ENCODE measurements at regions not wholly inside any gene's neighbourhood (a gene's known extent, or its start where the extent isn't known, plus 50 kb on each side); places are given as distances from the start of the nearest gene placed in this dataset.

DNA sequence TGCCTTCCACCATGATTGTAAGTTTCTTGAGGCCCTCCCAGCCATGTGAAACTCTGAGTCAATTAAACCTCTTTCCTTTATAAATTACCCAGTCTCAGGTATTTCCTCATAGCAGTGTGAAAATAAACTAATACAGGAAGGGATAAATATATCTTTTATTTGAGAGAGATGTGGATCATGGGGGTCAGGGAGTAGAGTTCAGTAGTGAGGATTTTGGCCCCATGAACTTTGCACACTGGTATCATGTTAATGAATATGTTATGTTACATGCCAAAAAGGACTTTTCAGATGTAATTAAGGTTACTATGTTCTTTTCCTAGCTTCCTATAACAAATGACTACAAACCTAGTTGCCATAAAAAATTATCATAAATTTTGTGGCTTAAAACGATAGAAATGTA lies 1393.7 kb downstream of the DSC3 start:
- ChIA-PET POLR2A (no interaction called here), CTCF (no interaction called here)

DNA sequence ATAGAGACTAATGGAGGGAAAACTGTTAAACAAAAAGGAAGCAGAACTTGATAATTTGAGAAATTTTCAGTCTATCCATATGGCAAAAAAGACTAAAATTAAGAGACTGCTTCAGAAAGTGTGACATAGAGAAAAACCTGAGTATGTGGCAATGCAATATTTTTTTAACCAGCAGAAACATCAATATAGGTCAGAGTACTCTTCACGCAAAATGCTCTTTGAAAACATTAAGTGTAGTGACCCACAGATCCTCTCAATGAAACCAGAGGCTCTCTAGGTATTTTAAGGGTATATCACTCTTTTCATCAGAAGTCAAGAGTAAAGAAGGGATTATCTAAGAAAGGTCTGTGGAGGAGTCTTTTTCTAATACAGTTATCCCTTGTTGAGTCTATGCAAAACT lies 1394.8 kb downstream of the DSC3 start:
- CTCF ChIA-PET: no interaction called here
- POLR2A ChIA-PET: no interaction called here

DNA sequence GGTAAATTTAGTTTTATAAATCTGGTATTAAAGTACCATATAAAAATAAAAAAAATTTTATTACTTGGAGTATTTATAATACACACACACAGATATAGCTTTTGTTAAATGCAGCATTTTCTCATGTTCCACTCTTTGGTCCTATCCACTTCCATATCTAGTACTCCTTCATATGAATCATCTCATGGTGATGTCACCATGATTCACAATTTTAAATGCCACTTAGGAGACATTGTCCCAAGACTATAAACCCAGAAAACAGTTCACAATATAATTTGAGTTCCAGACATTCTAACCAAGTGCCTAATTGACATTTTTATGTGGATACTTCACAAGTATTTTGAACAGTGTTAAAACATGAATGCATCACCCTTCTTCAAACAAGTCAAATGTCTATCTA lies 1398.3 kb downstream of the DSC3 start:
- ChIA-PET CTCF (no interaction called here), POLR2A (no interaction called here)

DNA sequence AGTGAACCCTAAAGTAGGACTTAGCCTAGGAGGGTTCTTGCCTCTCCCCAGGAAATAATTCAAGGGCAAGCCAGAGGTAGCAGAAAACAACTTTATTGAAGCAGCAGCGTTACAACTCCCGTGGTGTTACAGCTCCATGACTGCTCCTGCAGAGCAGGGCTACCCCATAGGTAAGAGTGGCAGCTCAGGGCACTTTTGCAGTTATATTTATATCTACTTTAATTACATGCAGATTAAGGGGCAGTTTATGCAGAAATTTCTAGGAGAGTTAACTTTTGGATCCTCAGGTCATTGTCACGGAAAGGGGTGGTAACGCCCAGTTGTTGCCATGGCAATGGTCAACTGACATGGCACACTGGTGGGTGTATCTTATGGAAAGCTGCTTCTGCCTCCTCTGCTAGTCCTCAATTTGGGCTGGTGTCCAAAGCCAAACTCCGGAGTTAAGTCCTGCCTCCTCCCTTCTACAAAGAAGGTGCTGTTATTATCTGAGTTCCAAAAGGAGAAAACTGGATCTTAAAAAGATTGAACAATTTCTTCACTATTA lies 1413.0 kb downstream of the DSC3 start:
- POLR2A ChIA-PET: no interaction called here

GRCh38 chr18:29626094-29626493 lies 1416.4 kb downstream of the DSC3 start:
- CTCF ChIA-PET: no interaction called here

More for the DNA sequence above, 1413.0 kb downstream of the DSC3 start:
- CTCF ChIA-PET: no interaction called here

GRCh38 chr18:29616867-29617266 lies 1425.7 kb downstream of the DSC3 start:
- POLR2A ChIA-PET: no interaction called here
- CTCF ChIA-PET: no interaction called here

More at GRCh38 chr18:29626094-29626493, 1416.4 kb downstream of the DSC3 start:
- POLR2A ChIA-PET: no interaction called here

GRCh38 chr18:29608982-29609381 lies 1432.1 kb upstream of the CDH2 start:
- POLR2A ChIA-PET: no interaction called here
- CTCF ChIA-PET: no interaction called here

DNA sequence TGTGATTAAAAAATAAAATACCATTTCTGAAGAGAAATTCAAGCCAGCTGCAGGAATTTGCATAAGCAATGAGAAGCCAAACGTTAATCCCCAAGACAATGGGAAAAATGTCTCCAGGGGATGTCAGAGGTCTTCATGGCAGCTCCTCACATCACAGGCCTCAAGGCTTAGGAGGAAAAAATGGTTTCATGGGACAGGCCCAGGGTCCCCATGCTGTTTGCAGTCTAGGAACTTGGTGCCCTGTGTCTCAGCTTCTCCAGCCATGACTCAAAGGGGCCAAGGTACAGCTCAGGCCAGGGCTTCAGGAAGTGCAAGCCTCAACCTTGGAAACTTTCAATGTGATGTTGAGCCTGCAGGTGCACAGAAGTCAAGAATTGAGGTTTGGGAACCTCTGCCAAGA lies 1428.4 kb upstream of the CDH2 start:
- ChIA-PET CTCF (no interaction called here), POLR2A (no interaction called here)

GRCh38 chr18:29596959-29597358 lies 1420.0 kb upstream of the CDH2 start:
- POLR2A ChIA-PET: no interaction called here
- CTCF ChIA-PET: no interaction called here

DNA sequence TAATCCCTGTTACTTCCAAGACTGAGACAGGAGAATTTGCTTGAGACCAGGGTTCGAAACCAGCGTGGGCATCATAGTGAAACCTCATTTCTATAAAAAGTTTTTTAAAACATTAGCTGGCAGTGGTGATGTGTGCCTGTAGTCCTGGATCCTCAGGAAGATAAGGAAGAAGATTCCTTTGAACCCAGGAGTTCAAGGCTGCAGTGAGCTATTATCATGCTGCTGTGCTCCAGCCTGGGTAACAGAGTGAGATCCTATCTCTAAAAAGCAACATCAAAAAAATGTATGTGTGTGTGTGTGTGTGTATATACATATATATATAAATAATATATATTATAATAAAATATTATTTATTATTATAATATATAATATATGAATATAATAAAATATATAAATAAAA lies 1417.6 kb upstream of the CDH2 start:
- CTCF ChIA-PET: no interaction called here

DNA sequence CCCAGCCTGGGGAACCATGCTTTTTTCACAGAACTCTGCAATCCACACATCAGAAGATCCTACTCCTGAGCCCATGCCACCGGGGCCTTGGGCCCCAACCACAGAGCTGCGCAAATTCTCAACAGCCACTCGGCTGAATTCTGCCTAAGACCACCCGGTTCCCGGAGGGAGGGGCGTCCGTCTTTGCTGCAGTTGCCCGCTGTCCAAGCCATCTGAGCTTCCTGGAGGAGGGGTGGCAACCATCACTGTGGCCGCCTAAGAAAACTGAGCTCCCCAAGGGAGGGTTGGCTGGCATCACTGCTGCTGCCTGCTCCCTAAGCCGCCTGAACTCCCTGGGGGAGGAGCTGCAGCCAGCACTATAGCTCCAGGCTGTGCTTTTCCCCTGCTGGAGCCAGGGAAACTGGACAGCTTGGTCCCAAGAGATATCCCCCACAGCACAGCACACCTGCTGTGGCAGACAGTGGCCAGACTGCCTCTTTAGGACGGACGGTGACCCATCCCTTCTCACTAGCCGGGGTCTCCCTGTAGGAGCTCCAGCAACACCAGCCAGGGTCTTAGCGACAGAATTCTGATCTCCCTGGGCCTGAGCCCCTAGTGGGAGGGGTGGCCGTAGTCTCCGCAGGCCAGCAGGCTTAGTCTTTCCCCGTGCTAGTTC lies 1411.6 kb upstream of the CDH2 start:
- POLR2A ChIA-PET: no interaction called here
- CTCF ChIA-PET: no interaction called here

More for the DNA sequence above, 1417.6 kb upstream of the CDH2 start:
- POLR2A ChIA-PET: no interaction called here

GRCh38 chr18:29586210-29586609 lies 1409.3 kb upstream of the CDH2 start:
- CTCF ChIA-PET: no interaction called here
- POLR2A ChIA-PET: no interaction called here

GRCh38 chr18:29560270-29560669 lies 1383.3 kb upstream of the CDH2 start:
- POLR2A ChIA-PET: no interaction called here
- CTCF ChIA-PET: no interaction called here

DNA sequence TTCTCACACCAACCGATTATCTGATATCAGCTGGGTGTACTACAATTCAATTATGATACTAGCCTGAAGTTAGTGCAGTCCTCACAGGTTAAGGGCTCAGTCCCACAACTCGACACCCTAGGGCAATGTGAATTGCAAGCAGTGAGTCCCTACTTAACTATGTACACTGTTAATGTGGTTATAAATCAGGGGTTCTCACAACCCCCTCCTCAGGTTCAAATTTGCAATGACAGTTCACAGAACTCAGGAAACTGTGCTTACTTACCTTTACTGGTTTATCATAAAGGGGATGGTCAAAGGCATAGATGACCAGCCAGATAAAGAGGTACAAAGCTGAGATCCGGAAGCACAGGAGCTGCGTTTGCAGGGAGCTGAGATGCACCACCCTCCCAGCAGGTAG lies 1379.1 kb upstream of the CDH2 start:
- POLR2A ChIA-PET: no interaction called here
- CTCF ChIA-PET: no interaction called here

GRCh38 chr18:29549759-29550158 lies 1372.8 kb upstream of the CDH2 start:
- POLR2A ChIA-PET: no interaction called here
- CTCF ChIA-PET: no interaction called here

DNA sequence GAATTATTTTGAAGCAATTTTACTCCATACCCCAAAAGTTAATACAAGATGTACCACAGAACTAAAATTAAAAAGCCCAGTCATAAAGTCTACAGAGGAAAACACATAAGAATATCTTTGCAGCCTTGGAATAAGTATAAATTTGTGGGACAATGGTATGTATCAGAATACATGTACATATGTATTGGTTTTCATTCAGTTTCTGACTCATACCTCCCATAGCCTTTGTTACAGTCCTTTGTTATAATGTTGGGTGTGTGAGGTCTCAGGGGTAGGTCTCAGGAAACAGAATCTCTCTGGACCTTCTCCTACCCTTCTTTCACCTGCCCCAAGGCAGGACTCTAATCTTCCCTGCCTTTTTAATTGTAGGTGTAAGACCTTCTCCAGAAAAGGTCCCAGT lies 1370.7 kb upstream of the CDH2 start:
- POLR2A ChIA-PET: no interaction called here
- CTCF ChIA-PET: no interaction called here

DNA sequence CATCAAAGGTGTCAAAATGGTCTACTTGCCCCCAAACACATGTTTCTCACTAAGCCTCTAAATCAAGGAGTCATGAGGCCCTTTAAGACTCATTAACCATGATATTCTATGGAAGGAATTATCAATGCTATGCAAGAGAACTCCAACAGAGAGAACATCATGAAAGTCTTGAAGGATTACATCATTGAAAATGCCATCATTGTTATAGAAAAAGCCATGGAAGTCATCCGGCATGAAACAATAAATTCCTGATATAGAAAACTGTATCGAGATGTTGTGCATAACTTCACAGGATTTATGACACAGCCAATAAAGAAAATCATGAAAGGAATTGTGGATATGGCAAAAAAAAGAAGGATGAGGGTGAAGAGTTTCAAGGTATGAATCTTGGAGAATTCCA lies 1363.6 kb upstream of the CDH2 start:
- CTCF ChIA-PET: no interaction called here
- POLR2A ChIA-PET: no interaction called here

DNA sequence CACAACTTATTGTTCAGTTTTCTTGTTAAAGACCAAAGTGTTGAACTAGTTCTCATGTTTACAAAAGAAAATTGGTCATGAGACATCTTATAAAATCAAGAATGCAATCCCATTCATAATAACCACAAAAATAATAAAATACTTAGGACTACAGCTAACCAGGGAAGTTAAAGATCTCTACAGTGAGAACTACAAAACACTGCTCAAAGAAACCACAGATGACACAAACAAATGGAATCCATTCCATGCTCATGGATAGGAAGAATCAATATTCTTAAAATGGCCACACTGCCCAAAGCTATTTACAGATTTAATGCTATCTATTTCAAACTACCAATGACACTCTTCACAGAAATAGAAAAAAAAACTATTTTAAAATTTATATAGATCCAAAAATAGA lies 1354.8 kb upstream of the CDH2 start:
- CTCF ChIA-PET: no interaction called here
- POLR2A ChIA-PET: no interaction called here

GRCh38 chr18:29523371-29523770 lies 1346.4 kb upstream of the CDH2 start:
- ChIA-PET POLR2A (no interaction called here), CTCF (no interaction called here)

DNA sequence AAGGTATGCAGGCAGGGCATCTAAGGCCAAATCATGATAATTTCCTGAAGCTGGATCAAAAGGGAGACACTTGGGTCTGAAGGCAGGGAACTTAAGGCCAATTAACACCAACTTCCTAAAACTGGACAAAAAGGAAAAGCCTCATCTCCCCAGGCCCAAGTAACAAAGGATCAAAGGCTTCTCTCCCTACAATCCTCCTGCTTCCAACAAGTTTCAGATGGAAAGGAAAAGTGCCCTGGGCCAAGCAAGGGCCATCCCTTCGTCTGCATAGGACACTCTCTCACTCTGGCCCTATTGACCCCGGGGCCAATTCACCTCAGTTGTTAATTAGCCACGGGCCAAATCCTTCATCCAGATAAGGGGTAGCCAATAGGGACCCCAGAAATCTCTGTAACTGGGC lies 1335.8 kb upstream of the CDH2 start:
- ChIA-PET POLR2A (no interaction called here), CTCF (no interaction called here)

DNA sequence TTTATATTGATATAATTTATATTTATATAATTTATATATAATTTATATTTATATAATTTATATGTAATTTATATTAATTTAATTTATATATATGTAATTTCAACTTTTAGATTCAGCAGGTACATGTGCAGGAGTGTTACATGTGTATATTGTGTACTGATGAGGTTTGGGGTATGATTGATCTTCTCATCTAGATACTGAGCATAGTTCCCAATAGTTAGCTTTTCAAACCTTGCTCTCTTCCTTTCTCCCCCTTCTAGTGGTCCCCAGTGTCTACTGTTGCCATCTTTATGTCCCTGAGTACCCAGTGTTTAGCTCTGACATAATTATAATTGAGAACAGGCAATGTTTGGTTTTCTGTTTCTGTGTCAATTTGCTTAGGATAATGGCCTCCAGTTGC lies 1335.3 kb upstream of the CDH2 start:
- CTCF ChIA-PET: no interaction called here
- POLR2A ChIA-PET: no interaction called here

GRCh38 chr18:29501952-29502351 lies 1325.0 kb upstream of the CDH2 start:
- ChIA-PET CTCF (no interaction called here), POLR2A (no interaction called here)

DNA sequence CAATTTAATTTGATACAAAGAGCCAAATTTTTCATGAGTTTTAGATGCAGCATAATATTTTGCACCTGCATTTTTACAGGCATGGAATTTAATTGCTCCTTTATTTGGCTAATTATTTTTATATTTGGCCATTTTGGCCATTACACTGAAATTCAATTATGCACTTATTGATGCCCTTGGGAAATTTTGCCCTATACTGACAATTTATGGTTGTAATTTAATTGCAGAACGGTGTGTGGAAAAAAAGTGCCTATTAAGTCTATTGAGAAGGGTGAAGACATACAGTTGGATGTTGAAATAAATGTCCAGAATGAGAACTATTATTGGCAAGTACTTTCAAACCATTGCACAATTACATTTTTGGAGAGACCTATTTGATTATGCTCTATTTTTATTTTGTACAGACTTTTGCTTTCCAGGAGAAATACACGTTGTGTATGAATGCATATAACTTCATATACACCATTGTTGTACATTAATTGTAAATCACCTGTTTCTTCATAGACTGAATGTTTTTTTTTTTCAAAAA lies 1319.3 kb upstream of the CDH2 start:
- POLR2A ChIA-PET: no interaction called here
- CTCF ChIA-PET: no interaction called here
